Left ventricle myocardium superior (tissue), 1 donor: ENCODE measurements at regions not wholly inside any gene's neighbourhood (a gene's known extent, or its start where the extent isn't known, plus 50 kb on each side); places are given as distances from the start of the nearest gene placed in this dataset.
"Not testable (repeated sequence)": the region's sequence is repeated elsewhere in the genome, so short reads cannot be mapped to it uniquely, and the experiment has no call there.

Source experiments
- ATAC-seq: fragments of 200-7000 bp; cut with Tn5 transposase; one replicate; pipeline ENCODE4 v1.9.1; 2020; ENCODE audit warnings: mild to moderate bottlenecking, moderate library complexity
- DNase-seq: peaks from one replicate; pipeline ENCODE4 v3.0.0-alpha.2; 2020
- intact Hi-C: fragments of 100-400 bp; cut with micrococcal nuclease; formaldehyde crosslinking; loops from one replicate; pipeline ENCODE4 v1.11.0; 2022
- donor health status: DM: no; HTN: yes; CAD: no; lungs with severe emphysema.

GRCh38 chrX:84851183-84851582, 152.5 kb upstream of the APOOL start:
- intact Hi-C loops, ATAC-seq, DNase-seq: not testable (repeated sequence)

GRCh38 chrX:84856791-84857190, 146.9 kb upstream of the APOOL start:
- intact Hi-C loops, DNase-seq, ATAC-seq: not testable (repeated sequence)

GRCh38 chrX:84858771-84859170, 144.9 kb upstream of the APOOL start:
- intact Hi-C loops, DNase-seq, ATAC-seq: not testable (repeated sequence)

- intact Hi-C loops, result no loop called here
- ATAC-seq, result no peak
- DNase-seq, result no peak
Observed at GRCh38 chrX:84865113-84865512, 138.6 kb upstream of the APOOL start.

- intact Hi-C loops, DNase-seq: not testable (repeated sequence)
Observed at GRCh38 chrX:84870281-84870680, 133.4 kb upstream of the APOOL start.

GRCh38 chrX:84872160-84872771, 131.4 kb upstream of the APOOL start:
- intact Hi-C loops, DNase-seq, ATAC-seq: not testable (repeated sequence)

More at GRCh38 chrX:84870281-84870680, 133.4 kb upstream of the APOOL start:
- not testable (repeated sequence) for ATAC-seq

GRCh38 chrX:84873176-84873575, 130.5 kb upstream of the APOOL start:
- no peak for ATAC-seq
- no peak for DNase-seq
- intact Hi-C loops, result no loop called here

- ATAC-seq (no peak), DNase-seq (no peak)
- intact Hi-C loops, result no loop called here
Observed at GRCh38 chrX:84876876-84877275, 126.8 kb upstream of the APOOL start.

- no peak for DNase-seq
- no peak for ATAC-seq
- intact Hi-C loops, result no loop called here
Observed at GRCh38 chrX:84893897-84894296, 109.8 kb upstream of the APOOL start.

- no peak for DNase-seq
- no peak for ATAC-seq
- intact Hi-C loops, result loop anchor here (10.0 kb wide), 1 partner anchor 173 kb away; no protein-coding TSS in a partner anchor
Observed at GRCh38 chrX:84907324-84907968, 96.2 kb upstream of the APOOL start.

- DNase-seq (no peak), ATAC-seq (no peak)
- intact Hi-C loops, result loop anchor here (10.0 kb wide), 1 partner anchor 174 kb away; no protein-coding TSS in a partner anchor
Observed at GRCh38 chrX:84909151-84909550, 94.5 kb upstream of the APOOL start.

GRCh38 chrX:84924624-84925023, 79.1 kb upstream of the APOOL start:
- DNase-seq (no peak), ATAC-seq (no peak)
- intact Hi-C loops, result no loop called here

- intact Hi-C loops, result no loop called here
- ATAC-seq, result no peak
- no peak for DNase-seq
Observed at GRCh38 chrX:84932814-84933213, 70.9 kb upstream of the APOOL start.

- intact Hi-C loops, result no loop called here
- DNase-seq, result no peak
- no peak for ATAC-seq
Observed at GRCh38 chrX:84933956-84934556, 69.6 kb upstream of the APOOL start.
